Neural crest cell (in vitro differentiated cells): ENCODE measurements at regions not wholly inside any gene's neighbourhood (a gene's known extent, or its start where the extent isn't known, plus 50 kb on each side); places are given as distances from the start of the nearest gene placed in this dataset.

Experiments
- DNase-seq: peaks from one replicate; pipeline ENCODE4 v3.0.0; 2021; ENCODE audit warnings: low read depth, mixed read lengths, low spot score
- H3K27ac Mint-ChIP-seq: one replicate; pipeline ENCODE4 v1.8.0; 2021; ENCODE audit warnings: mild to moderate bottlenecking, mixed read lengths; ENCODE audit not compliant: unreplicated experiment
- H3K27me3 Mint-ChIP-seq: 2 replicates; pipeline ENCODE4 v1.8.0; 2021; ENCODE audit warnings: low read depth, mild to moderate bottlenecking, mixed read lengths
- H3K36me3 Mint-ChIP-seq: 2 replicates; pipeline ENCODE4 v1.8.0; 2021; ENCODE audit warnings: low read depth, mild to moderate bottlenecking, mixed read lengths
- H3K4me1 Mint-ChIP-seq: 2 replicates; pipeline ENCODE4 v1.8.0; 2021; ENCODE audit warnings: mixed read lengths
- H3K4me3 Mint-ChIP-seq: one replicate; pipeline ENCODE4 v1.8.0; 2021; ENCODE audit warnings: mild to moderate bottlenecking, mixed read lengths
- H3K9me3 Mint-ChIP-seq: 2 replicates; pipeline ENCODE4 v1.8.0; 2021; ENCODE audit warnings: mixed read lengths
- CTCF ChIP-seq: fragments of 200-600 bp; sonication (generic); conservative IDR thresholded peaks from 2 replicates; pipeline ENCODE4 v1.5.0; 2021; ENCODE audit warnings: antibody characterized with exemption, mild to moderate bottlenecking

DNA sequence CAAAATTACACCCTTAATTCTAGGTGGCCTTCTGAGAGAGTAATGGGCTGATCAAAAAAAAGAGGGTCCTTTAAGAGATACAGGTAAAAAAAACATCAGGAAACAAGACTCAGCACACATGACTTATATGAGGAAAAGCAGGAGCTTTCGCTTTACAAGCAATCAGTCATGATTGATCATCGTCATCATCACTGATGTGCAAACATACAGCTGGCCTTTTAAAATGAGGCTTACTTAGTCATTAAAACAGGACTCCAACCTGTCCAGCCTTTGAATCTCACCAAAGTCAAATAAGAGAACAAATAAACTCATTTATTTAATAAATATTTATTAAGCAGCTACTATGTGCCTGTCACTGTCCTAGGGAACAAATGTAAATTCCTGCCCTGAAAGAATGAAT lies 255.3 kb downstream of the SKAP2 start:
- no peak for TF ChIP-seq CTCF
- peaks cover 5% of the 10 kb centered on the region for H3K27me3 Mint-ChIP-seq

DNA sequence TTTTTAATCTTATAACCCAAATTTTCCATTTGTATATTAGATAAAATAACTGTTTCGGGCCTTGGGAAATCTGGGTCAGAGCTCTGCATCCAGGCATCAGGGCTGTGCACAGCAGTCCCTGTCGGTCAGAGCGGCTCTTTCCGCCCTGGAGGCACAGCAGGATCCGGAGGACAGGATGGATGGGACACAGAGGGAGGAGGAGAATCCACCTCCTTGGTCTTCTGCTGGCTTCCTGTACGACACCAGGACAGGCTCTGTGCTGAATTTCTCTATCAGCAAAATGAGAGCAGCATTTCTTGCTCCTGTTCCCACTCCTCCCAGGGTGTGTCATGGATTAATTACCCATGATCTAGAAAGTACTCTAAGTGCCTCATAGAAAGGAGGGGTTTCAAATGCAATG lies 254.9 kb downstream of the SKAP2 start:
- Mint-ChIP-seq H3K4me1 (no peaks in the 10 kb centered on the region), H3K4me3 (no peak overlapping the region), H3K9me3 (no peaks in the 10 kb centered on the region), H3K36me3 (no peaks in the 10 kb centered on the region), H3K27me3 (peaks cover 5% of the 10 kb centered on the region), H3K27ac (no peak overlapping the region)
- DNase-seq, result no peak
- no peak for TF ChIP-seq CTCF

More for the DNA sequence above, 255.3 kb downstream of the SKAP2 start:
- Mint-ChIP-seq H3K9me3 (no peaks in the 10 kb centered on the region), H3K36me3 (no peaks in the 10 kb centered on the region), H3K4me1 (no peaks in the 10 kb centered on the region), H3K4me3 (no peak overlapping the region), H3K27ac (no peak overlapping the region)
- DNase-seq, result no peak

DNA sequence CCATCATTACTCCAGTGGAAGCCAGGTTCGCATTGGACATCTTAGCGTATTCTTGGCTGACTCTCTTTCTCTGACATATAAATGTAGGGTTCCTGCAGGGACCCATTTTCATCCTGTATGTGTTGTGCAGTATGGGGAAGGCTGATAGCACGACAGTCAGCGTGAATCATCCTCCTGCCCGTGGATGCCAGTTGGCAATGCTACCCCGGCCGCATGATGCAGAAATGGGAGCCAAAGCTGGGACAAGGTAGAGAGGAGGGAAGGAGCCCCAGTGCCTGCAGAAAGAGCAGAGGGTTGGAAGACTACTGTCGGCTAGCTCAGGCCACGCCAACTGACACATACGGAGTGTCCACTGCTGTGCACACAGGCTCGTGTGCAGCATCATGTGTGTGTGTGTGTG lies 251.6 kb downstream of the SKAP2 start:
- Mint-ChIP-seq H3K4me3 (no peak overlapping the region), H3K4me1 (no peaks in the 10 kb centered on the region), H3K9me3 (no peaks in the 10 kb centered on the region), H3K27me3 (peaks cover 2% of the 10 kb centered on the region), H3K27ac (no peak overlapping the region), H3K36me3 (no peaks in the 10 kb centered on the region)
- DNase-seq, result no peak
- no peak for TF ChIP-seq CTCF

DNA sequence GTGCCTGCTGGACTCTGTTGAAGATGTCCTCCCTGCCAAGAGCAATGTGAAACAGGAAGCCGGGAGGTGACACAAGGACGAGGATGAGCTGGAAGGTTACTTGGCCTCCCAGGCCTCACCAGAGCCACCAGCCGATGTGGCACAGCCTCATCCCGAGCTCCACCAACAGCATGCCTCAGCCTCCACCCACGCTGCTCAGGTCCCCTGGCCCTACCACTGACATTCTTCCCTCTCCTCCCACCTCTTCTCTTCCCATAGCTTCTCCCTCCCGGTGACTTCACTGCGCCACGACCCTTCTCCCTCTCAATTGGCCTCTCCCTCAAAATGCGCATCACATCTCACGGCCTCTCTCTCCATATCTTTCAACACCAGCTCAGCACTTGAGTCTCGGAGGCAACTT lies 249.9 kb downstream of the SKAP2 start:
- DNase-seq, result no peak
- Mint-ChIP-seq H3K4me3 (no peak overlapping the region), H3K9me3 (no peaks in the 10 kb centered on the region), H3K27ac (no peak overlapping the region), H3K27me3 (peaks cover 2% of the 10 kb centered on the region), H3K4me1 (peaks cover 9% of the 10 kb centered on the region), H3K36me3 (no peaks in the 10 kb centered on the region)
- TF ChIP-seq CTCF, result no peak

DNA sequence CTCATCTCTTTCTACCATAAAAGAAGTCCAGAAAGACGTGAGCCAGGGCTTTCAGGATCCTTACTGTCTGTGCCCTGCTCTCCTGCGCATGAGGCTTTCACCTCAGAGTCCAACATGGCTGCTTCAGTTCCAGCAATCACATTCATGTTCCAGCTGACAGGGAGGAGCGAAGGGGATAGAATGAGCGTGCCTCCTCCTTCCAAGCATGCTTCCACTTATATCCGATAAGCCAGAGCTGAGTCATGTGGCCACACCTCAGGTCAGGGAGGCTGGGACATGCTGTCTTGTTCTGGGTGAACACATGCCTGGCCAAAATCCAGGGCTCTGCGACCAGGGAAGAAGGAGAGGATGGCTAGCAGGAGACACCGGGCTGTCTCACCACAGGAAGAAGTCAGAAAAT lies 248.2 kb downstream of the SKAP2 start:
- peaks cover 9% of the 10 kb centered on the region for H3K4me1 Mint-ChIP-seq
- no peak for TF ChIP-seq CTCF
- H3K27me3 Mint-ChIP-seq, result no peaks in the 10 kb centered on the region

GRCh38 chr7:26617066-26617465 lies 247.3 kb downstream of the SKAP2 start:
- H3K4me1 Mint-ChIP-seq, result peaks cover 9% of the 10 kb centered on the region
- no peak for DNase-seq

More for the DNA sequence above, 248.2 kb downstream of the SKAP2 start:
- DNase-seq, result no peak
- Mint-ChIP-seq H3K27ac (no peak overlapping the region), H3K9me3 (no peaks in the 10 kb centered on the region), H3K4me3 (no peak overlapping the region), H3K36me3 (no peaks in the 10 kb centered on the region)

More at GRCh38 chr7:26617066-26617465, 247.3 kb downstream of the SKAP2 start:
- Mint-ChIP-seq H3K27ac (no peak overlapping the region), H3K9me3 (no peaks in the 10 kb centered on the region), H3K36me3 (no peaks in the 10 kb centered on the region), H3K27me3 (no peaks in the 10 kb centered on the region), H3K4me3 (no peak overlapping the region)
- TF ChIP-seq CTCF, result no peak
